Endothelial cell of umbilical vein (primary cell): ENCODE measurements at regions not wholly inside any gene's neighbourhood (a gene's known extent, or its start where the extent isn't known, plus 50 kb on each side); places are given as distances from the start of the nearest gene placed in this dataset.

Experiments used
- CTCF ChIP-seq, 2 donors: IDR thresholded peaks; 1 replicate in 1 of 2; 2 replicates in 1 of 2; pipeline ENCODE4 v1.5.1; 2011; ENCODE audit warnings: low read length in 2 of 2, mild to moderate bottlenecking in 2 of 2, moderate library complexity in 2 of 2, control low read depth in 1 of 2, inconsistent platforms in 1 of 2, low read depth in 1 of 2; ENCODE audit not compliant: insufficient read depth in 1 of 2; ENCODE audit errors: extremely low read depth in 1 of 2
- EZH2 ChIP-seq: IDR thresholded peaks from 2 replicates; pipeline ENCODE4 v1.6.1; 2012; ENCODE audit warnings: borderline replicate concordance, low read depth, mild to moderate bottlenecking, moderate library complexity, low read length, inconsistent platforms; ENCODE audit not compliant: severe bottlenecking
- GATA2 ChIP-seq: IDR thresholded peaks from 2 replicates; pipeline ENCODE4 v1.7.0; 2011; ENCODE audit warnings: low read depth, mild to moderate bottlenecking, moderate library complexity, mixed read lengths, low read length; ENCODE audit not compliant: insufficient read length, insufficient read depth
- JUN ChIP-seq: IDR thresholded peaks from 2 replicates; pipeline ENCODE4 v1.6.1; 2011; ENCODE audit warnings: borderline replicate concordance, low read depth; ENCODE audit not compliant: insufficient read length, insufficient read depth
- MAX ChIP-seq: IDR thresholded peaks from 2 replicates; pipeline ENCODE4 v1.6.1; 2011; ENCODE audit not compliant: insufficient read depth, insufficient read length
- MYC ChIP-seq: IDR thresholded peaks from one replicate; pipeline ENCODE4 v1.6.1; 2011; ENCODE audit warnings: mild to moderate bottlenecking, low read depth, low read length
- POLR2A ChIP-seq: IDR thresholded peaks from 2 replicates; pipeline ENCODE4 v1.6.1; 2012; ENCODE audit warnings: low read depth, mild to moderate bottlenecking, control low read depth, low read length
- POLR2AphosphoS5 ChIP-seq: IDR thresholded peaks from 2 replicates; pipeline ENCODE4 v1.6.1; 2012; ENCODE audit warnings: low read depth, mild to moderate bottlenecking, control low read depth, low read length, moderate library complexity; ENCODE audit not compliant: insufficient read depth

- TF ChIP-seq POLR2A (no peak), CTCF (IDR thresholded peaks at IDR 0.05; ENCODE audit: extremely low read depth in 1 of 2, insufficient read depth in 1 of 2, low read depth in 1 of 2, low read length in 2 of 2) (no peak), POLR2AphosphoS5 (no peak), EZH2 (no peak), MYC (no peak), GATA2 (no peak), JUN (no peak), MAX (no peak)
Measured at GRCh38 chr20:10906834-10907233, 233.0 kb upstream of the JAG1 start.
